BE2C (cell line): ENCODE measurements at regions not wholly inside any gene's neighbourhood (a gene's known extent, or its start where the extent isn't known, plus 50 kb on each side); places are given as distances from the start of the nearest gene placed in this dataset.

ENCODE experiments used
- DNase-seq: peaks from one replicate; pipeline ENCODE4 v3.0.0-alpha.2; 2020
- H3K27me3 ChIP-seq: fragments of 250-450 bp; sonication (Bioruptor Pico); 2 replicates; pipeline ENCODE4 v1.5.1; 2020; ENCODE audit warnings: mild to moderate bottlenecking
- H3K36me3 ChIP-seq: fragments of 250-450 bp; sonication (Bioruptor Pico); 2 replicates; pipeline ENCODE4 v1.5.1; 2020; ENCODE audit warnings: mild to moderate bottlenecking
- H3K4me1 ChIP-seq: fragments of 250-450 bp; sonication (Bioruptor Pico); 2 replicates; pipeline ENCODE4 v1.5.1; 2020
- H3K4me3 ChIP-seq: 2 replicates; pipeline ENCODE4 v1.5.1; 2011; ENCODE audit warnings: low read depth, low read length
- H3K9me3 ChIP-seq: fragments of 250-450 bp; sonication (Bioruptor Pico); 2 replicates; pipeline ENCODE4 v1.5.1; 2020
- TF ChIP-seq, protein P1 (sequence below): IDR thresholded peaks from 2 replicates; pipeline ENCODE4 v1.5.1; 2012; ENCODE audit warnings: mild to moderate bottlenecking, low read depth, low read length

- no peaks in the 10 kb centered on the region for H3K36me3 ChIP-seq
- H3K9me3 ChIP-seq = no peaks in the 10 kb centered on the region
- H3K4me1 ChIP-seq = no peaks in the 10 kb centered on the region
- TF ChIP-seq, protein P1, sequence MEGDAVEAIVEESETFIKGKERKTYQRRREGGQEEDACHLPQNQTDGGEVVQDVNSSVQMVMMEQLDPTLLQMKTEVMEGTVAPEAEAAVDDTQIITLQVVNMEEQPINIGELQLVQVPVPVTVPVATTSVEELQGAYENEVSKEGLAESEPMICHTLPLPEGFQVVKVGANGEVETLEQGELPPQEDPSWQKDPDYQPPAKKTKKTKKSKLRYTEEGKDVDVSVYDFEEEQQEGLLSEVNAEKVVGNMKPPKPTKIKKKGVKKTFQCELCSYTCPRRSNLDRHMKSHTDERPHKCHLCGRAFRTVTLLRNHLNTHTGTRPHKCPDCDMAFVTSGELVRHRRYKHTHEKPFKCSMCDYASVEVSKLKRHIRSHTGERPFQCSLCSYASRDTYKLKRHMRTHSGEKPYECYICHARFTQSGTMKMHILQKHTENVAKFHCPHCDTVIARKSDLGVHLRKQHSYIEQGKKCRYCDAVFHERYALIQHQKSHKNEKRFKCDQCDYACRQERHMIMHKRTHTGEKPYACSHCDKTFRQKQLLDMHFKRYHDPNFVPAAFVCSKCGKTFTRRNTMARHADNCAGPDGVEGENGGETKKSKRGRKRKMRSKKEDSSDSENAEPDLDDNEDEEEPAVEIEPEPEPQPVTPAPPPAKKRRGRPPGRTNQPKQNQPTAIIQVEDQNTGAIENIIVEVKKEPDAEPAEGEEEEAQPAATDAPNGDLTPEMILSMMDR = no peak
- H3K4me3 ChIP-seq = no peak overlapping the region
- no peaks in the 10 kb centered on the region for H3K27me3 ChIP-seq
- no peak for DNase-seq
Observed at GRCh38 chr9:6160579-6160978, 55.0 kb upstream of the IL33 start.

DNA sequence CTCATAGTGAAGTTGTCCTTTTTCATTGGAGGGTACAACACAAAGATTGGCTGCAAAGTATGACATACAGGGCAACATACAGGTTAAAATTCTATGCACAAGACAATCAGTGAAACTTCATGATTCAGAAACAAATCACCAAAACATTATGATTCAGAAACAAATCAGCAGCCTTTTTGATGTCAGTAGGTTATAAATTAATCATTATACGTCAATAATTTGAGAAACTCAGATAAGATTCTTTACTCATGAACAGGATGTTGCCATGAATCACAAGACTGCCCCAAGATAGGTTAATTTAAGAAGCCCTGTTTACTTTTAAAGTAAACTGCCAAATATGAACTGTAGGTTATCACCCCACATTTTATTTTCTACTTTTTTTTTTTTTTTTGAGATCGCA, 62.2 kb upstream of the IL33 start:
- H3K36me3 ChIP-seq = no peaks in the 10 kb centered on the region
- H3K4me1 ChIP-seq = no peaks in the 10 kb centered on the region
- TF ChIP-seq, protein P1 = no peak
- H3K4me3 ChIP-seq = no peak overlapping the region
- no peaks in the 10 kb centered on the region for H3K27me3 ChIP-seq
- no peaks in the 10 kb centered on the region for H3K9me3 ChIP-seq
- DNase-seq = no peak

- H3K36me3 ChIP-seq = no peaks in the 10 kb centered on the region
- H3K4me1 ChIP-seq = no peaks in the 10 kb centered on the region
- H3K4me3 ChIP-seq = no peak overlapping the region
- TF ChIP-seq, protein P1 = no peak
- no peak for DNase-seq
- no peaks in the 10 kb centered on the region for H3K9me3 ChIP-seq
- H3K27me3 ChIP-seq = no peaks in the 10 kb centered on the region
Observed at GRCh38 chr9:6152788-6153187, 62.8 kb upstream of the IL33 start.

- no peaks in the 10 kb centered on the region for H3K9me3 ChIP-seq
- no peaks in the 10 kb centered on the region for H3K36me3 ChIP-seq
- no peak overlapping the region for H3K4me3 ChIP-seq
- DNase-seq = no peak
- no peaks in the 10 kb centered on the region for H3K4me1 ChIP-seq
- H3K27me3 ChIP-seq = no peaks in the 10 kb centered on the region
- TF ChIP-seq, protein P1 = no peak
Observed at GRCh38 chr9:6150483-6150882, 65.1 kb upstream of the IL33 start.

DNA sequence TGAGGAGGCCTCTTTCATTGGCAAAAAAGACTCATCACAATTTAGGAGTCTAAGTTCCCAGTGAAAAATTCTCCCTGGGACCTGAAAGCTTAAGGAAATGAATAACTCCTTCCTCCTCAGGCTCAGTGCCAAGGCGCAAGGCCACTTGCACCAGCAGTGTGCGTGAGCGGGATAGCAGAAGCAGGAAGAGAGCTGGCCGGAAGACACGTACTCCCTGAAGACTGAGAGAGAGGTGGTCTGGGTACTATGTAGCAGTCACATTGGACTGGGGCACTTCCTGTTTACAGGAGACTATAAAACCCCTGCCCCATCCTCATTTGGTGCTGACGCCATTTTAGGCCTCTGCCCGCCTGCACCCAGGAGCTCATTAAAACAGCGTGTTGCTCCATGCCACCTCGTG, 66.3 kb upstream of the IL33 start:
- TF ChIP-seq, protein P1 = no peak
- no peak overlapping the region for H3K4me3 ChIP-seq
- H3K9me3 ChIP-seq = no peaks in the 10 kb centered on the region
- no peaks in the 10 kb centered on the region for H3K4me1 ChIP-seq
- no peaks in the 10 kb centered on the region for H3K27me3 ChIP-seq
- no peak for DNase-seq
- no peaks in the 10 kb centered on the region for H3K36me3 ChIP-seq

DNA sequence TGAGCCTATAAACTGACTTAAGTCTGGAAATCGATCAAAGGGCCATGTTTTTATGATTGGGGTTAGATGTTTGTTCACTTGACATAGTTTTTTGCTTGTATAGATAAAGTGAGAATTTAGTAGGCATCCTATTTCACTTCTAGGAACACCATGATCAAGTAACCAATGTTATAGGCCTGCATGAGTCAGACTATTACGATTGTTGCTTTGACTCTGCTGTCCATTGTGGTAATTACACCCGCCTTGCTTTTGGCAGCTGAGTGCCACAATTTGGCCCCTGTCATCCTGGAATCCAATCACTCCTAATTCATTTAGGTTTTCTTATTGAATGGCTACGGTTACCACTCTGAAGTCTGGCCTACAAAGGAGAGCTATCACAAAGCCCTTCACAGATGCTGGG, 67.8 kb upstream of the IL33 start:
- H3K9me3 ChIP-seq = no peaks in the 10 kb centered on the region
- H3K4me1 ChIP-seq = no peaks in the 10 kb centered on the region
- TF ChIP-seq, protein P1 = no peak
- no peaks in the 10 kb centered on the region for H3K27me3 ChIP-seq
- no peak overlapping the region for H3K4me3 ChIP-seq
- DNase-seq = no peak
- no peaks in the 10 kb centered on the region for H3K36me3 ChIP-seq
